ENCODE measurements at regions not wholly inside any gene's neighbourhood (a gene's known extent, or its start where the extent isn't known, plus 50 kb on each side); places are given as distances from the start of the nearest gene placed in this dataset.

- Histone ChIP-seq H3K27ac (no peak overlapping the region), H3K9me3 (ENCODE audit: low read depth) (no peaks in the 10 kb centered on the region), H2AFZ (no peak overlapping the region), H3K4me1 (ENCODE audit: insufficient read depth) (no peaks in the 10 kb centered on the region), H4K20me1 (ENCODE audit: insufficient read depth) (no peaks in the 10 kb centered on the region), H3K9me2 (ENCODE audit: insufficient read depth) (no peaks in the 10 kb centered on the region), H3F3A (ENCODE audit: insufficient read depth) (no peaks in the 10 kb centered on the region), H3K4me3 (no peak overlapping the region), H3K9ac (no peak overlapping the region), H3K79me2 (ENCODE audit: insufficient read depth) (no peaks in the 10 kb centered on the region), H3K27me3 (replicated peaks; ENCODE audit: insufficient read depth) (peaks cover 6% of the 10 kb centered on the region), H3K4me2 (ENCODE audit: unreplicated experiment) (no peak overlapping the region), H3K36me3 (ENCODE audit: low read depth) (no peaks in the 10 kb centered on the region)
- DNase-seq, result no peak
- in situ Hi-C loops (cut with MboI), result loop anchor here (10.0 kb wide), 2 partner anchors 131 to 551 kb away; partner anchors contain the start of gene IGF1R
- TF ChIP-seq EZH2phosphoT487 (IDR thresholded peaks at IDR 0.05; ENCODE audit: insufficient read depth, low read depth) (no peak), EZH2 (IDR thresholded peaks at IDR 0.05; ENCODE audit: insufficient read depth, poor library complexity, severe bottlenecking) (no peak)
- 57 to 64% methylated on average over 7 of the region's 7 CpGs for WGBS, 2 experiments (ENCODE audit: low coverage in 1 of 2, low lambda C conversion rate in 2 of 2, missing lambda C conversion rate in 2 of 2)
Observed at GRCh38 chr15:98513428-98513986, 134.8 kb upstream of the IGF1R start.

DNA sequence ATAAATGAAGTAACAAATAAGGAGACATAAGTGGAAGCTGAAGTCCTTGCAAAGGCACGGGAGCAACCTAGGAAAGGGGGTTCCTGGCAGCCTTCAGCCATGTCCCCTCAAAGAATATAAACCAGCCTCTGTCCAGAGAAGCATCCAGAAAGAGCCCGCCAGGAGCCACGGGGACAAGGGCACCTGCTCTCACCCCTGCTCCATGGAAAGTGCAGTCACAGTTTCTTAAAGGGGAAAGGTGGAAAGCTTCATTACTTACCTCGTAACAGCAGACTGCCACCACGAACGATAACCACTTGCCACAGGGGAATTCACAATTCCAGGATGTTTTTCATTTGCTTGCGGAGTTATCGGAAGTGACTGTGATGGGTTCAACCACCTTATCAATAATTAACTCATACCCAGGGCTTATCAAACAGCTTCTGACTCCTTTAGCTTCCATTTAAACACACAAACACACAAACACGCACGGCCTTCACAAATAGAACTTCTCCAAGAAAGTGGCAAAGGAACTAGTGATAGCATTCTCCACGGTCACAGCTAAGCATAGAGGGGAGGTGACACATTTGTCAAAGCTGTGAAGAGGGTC, 134.2 kb upstream of the IGF1R start:
- Histone ChIP-seq H3K4me2 (ENCODE audit: unreplicated experiment) (no peak overlapping the region), H3K27me3 (replicated peaks; ENCODE audit: insufficient read depth) (no peaks in the 10 kb centered on the region; the same call in none of the 2 replicates), H3K27ac (no peak overlapping the region), H3K79me2 (ENCODE audit: insufficient read depth) (no peaks in the 10 kb centered on the region), H3K9me3 (ENCODE audit: low read depth) (no peaks in the 10 kb centered on the region), H2AFZ (no peak overlapping the region), H3K4me3 (no peak overlapping the region), H3K9me2 (ENCODE audit: insufficient read depth) (no peaks in the 10 kb centered on the region), H3K36me3 (ENCODE audit: low read depth) (no peaks in the 10 kb centered on the region), H4K20me1 (ENCODE audit: insufficient read depth) (no peaks in the 10 kb centered on the region), H3K4me1 (ENCODE audit: insufficient read depth) (no peaks in the 10 kb centered on the region), H3K9ac (no peak overlapping the region), H3F3A (ENCODE audit: insufficient read depth) (no peaks in the 10 kb centered on the region)
- in situ Hi-C loops (cut with MboI), result loop anchor here (10.0 kb wide), 2 partner anchors 131 to 551 kb away; partner anchors contain the start of gene IGF1R
- no peak for TF ChIP-seq EZH2 (IDR thresholded peaks at IDR 0.05; ENCODE audit: insufficient read depth, poor library complexity, severe bottlenecking)
- TF ChIP-seq EZH2phosphoT487 (IDR thresholded peaks at IDR 0.05; ENCODE audit: insufficient read depth, low read depth), result no peak
- WGBS, 2 experiments (ENCODE audit: low coverage in 1 of 2, low lambda C conversion rate in 2 of 2, missing lambda C conversion rate in 2 of 2), result 69 to 71% methylated on average over 11 of the region's 11 CpGs
- DNase-seq, result no peak

- no peak overlapping the region for H3K27ac ChIP-seq
- H3K9me2 ChIP-seq (ENCODE audit: insufficient read depth), result no peaks in the 10 kb centered on the region
- peak overlapping the region; percentile 13; the same call in 1 of the 2 replicates for H3K4me3 ChIP-seq
- H3K4me1 ChIP-seq (ENCODE audit: insufficient read depth), result no peaks in the 10 kb centered on the region
- H3K9me3 ChIP-seq (ENCODE audit: low read depth), result no peaks in the 10 kb centered on the region
- TF ChIP-seq EZH2phosphoT487 (IDR thresholded peaks at IDR 0.05; ENCODE audit: insufficient read depth, low read depth), result no peak
- TF ChIP-seq EZH2 (IDR thresholded peaks at IDR 0.05; ENCODE audit: insufficient read depth, poor library complexity, severe bottlenecking), result no peak
- peak overlapping the region; percentile 30 for H3K4me2 ChIP-seq (ENCODE audit: unreplicated experiment)
- no peaks in the 10 kb centered on the region for H4K20me1 ChIP-seq (ENCODE audit: insufficient read depth)
- no peaks in the 10 kb centered on the region for H3K79me2 ChIP-seq (ENCODE audit: insufficient read depth)
- H3K9ac ChIP-seq, result no peak overlapping the region
- H3K36me3 ChIP-seq (ENCODE audit: low read depth), result no peaks in the 10 kb centered on the region
- in situ Hi-C loops (cut with MboI), result loop anchor here (10.0 kb wide), 2 partner anchors 126 to 546 kb away; partner anchors contain the start of gene IGF1R
- peak; percentile 85 for DNase-seq
- no peaks in the 10 kb centered on the region for H3F3A ChIP-seq (ENCODE audit: insufficient read depth)
- H2AFZ ChIP-seq, result peak overlapping the region; percentile 38
- no peaks in the 10 kb centered on the region; the same call in 1 of the 2 replicates for H3K27me3 ChIP-seq (replicated peaks; ENCODE audit: insufficient read depth)
- 26 to 30% methylated on average over 19 of the region's 19 CpGs for WGBS, 2 experiments (ENCODE audit: low coverage in 1 of 2, low lambda C conversion rate in 2 of 2, missing lambda C conversion rate in 2 of 2)
Observed at GRCh38 chr15:98518823-98519561, 129.3 kb upstream of the IGF1R start.

DNA sequence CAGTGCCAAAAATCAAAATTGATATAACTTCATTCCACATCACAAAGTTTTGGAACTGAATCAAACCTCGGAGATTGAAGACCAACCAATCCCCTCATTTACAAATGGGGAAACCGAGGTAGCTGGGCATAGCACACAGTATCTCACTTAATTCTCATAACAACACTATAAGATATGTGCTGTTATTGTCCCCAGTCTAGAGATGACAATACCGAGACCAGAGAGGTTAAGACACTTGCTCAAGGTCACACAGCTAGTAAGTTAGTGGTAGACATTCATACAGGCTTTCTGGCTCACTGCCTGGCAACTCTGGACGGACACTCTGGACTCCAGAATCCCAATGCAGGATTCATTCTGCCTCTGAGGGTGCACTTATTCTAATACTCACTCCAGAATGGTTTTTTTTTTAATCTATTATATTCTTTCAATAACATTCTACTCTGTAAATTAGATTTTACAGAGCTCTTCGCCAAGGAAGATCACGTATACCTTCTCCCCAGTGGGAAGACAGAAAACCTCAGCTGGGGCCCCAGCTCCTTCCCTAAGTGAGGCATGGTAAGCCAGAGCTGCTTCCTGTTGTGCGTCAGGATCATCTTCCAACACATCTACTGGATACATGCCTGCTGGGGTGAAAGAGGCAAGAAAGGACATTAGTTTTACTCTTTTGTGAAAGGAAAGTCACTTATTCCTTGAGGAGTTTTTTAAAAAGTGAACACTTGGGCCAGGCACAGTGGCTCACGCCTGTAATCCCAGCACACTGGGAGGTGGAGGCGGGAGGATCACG, 128.4 kb upstream of the IGF1R start:
- no peak overlapping the region for H3K4me2 ChIP-seq (ENCODE audit: unreplicated experiment)
- H3K4me3 ChIP-seq, result no peak overlapping the region
- no peak overlapping the region for H3K27ac ChIP-seq
- TF ChIP-seq EZH2phosphoT487 (IDR thresholded peaks at IDR 0.05; ENCODE audit: insufficient read depth, low read depth), result no peak
- TF ChIP-seq EZH2 (IDR thresholded peaks at IDR 0.05; ENCODE audit: insufficient read depth, poor library complexity, severe bottlenecking), result no peak
- in situ Hi-C loops (cut with MboI), result loop anchor here (10.0 kb wide), 2 partner anchors 125 to 545 kb away; partner anchors contain the start of gene IGF1R
- DNase-seq, result peak; percentile 25
- H4K20me1 ChIP-seq (ENCODE audit: insufficient read depth), result no peaks in the 10 kb centered on the region
- no peak overlapping the region for H3K9ac ChIP-seq
- H3K4me1 ChIP-seq (ENCODE audit: insufficient read depth), result no peaks in the 10 kb centered on the region
- H3K27me3 ChIP-seq (replicated peaks; ENCODE audit: insufficient read depth), result no peaks in the 10 kb centered on the region
- H2AFZ ChIP-seq, result no peak overlapping the region
- no peaks in the 10 kb centered on the region for H3K79me2 ChIP-seq (ENCODE audit: insufficient read depth)
- no peaks in the 10 kb centered on the region for H3K36me3 ChIP-seq (ENCODE audit: low read depth)
- WGBS, 2 experiments (ENCODE audit: low coverage in 1 of 2, low lambda C conversion rate in 2 of 2, missing lambda C conversion rate in 2 of 2), result 75 to 77% methylated on average over 10 of the region's 10 CpGs
- H3K9me3 ChIP-seq (ENCODE audit: low read depth), result no peaks in the 10 kb centered on the region
- H3K9me2 ChIP-seq (ENCODE audit: insufficient read depth), result no peaks in the 10 kb centered on the region
- no peaks in the 10 kb centered on the region for H3F3A ChIP-seq (ENCODE audit: insufficient read depth)
